Amygdala (tissue), 56 donors: ENCODE measurements at regions not wholly inside any gene's neighbourhood (a gene's known extent, or its start where the extent isn't known, plus 50 kb on each side); places are given as distances from the start of the nearest gene placed in this dataset.
"Not testable (repeated sequence)": the region's sequence is repeated elsewhere in the genome, so short reads cannot be mapped to it uniquely, and the experiment has no call there.

Experiments used
- DNase-seq, 56 donors: peaks; one replicate each; lab custom pipeline; 2025; lab: John Stamatoyannopoulos, UW

GRCh38 chr13:21905486-21905885 is 234.6 kb downstream of the FGF9 start:
- DNase-seq = no peak

DNA sequence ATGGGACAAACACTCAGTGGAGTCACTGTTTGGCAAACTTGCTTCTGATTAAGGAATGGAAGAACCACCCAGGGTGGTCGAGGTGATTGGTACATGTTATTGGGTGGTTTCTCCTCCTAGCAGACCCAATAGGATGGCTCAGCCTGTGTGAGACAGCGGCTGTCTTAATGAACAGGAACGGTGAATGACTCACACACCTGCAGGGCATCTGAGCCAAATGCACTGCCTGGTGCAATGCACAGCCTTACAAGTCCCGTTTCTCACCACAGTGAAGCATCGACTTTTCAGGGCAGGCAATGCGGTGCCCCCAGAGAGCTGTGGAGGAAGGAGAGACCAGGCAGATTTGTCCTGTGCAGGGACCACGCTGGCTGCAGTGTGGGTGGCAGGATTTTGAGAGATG is 238.5 kb downstream of the FGF9 start:
- no peak for DNase-seq

- no peak for DNase-seq
Observed at GRCh38 chr13:21910546-21910945, 239.7 kb downstream of the FGF9 start.

GRCh38 chr13:21911646-21912298 is 240.9 kb downstream of the FGF9 start:
- DNase-seq = no peak

DNA sequence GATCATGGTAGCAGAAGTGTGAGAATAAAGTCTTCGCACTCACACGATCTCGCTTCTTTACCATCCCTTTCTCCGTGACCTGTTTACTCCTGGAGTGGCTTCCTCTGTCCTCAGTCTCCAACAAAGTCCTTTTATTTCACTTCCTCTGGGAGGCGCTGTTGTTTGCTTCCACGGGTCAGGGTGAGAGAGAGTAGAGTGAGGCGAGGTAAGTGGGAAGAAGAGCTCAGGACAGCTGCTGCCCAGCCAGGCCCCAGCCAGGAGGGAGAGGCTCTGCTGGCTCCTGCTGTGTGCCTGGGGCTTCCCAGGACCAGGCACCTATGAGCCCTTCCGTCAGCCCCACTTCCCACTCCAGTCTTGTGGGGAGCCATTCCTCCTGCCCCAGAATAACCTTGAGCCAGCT is 242.1 kb downstream of the FGF9 start:
- no peak for DNase-seq

- DNase-seq = no peak
Observed at GRCh38 chr13:21917086-21918015, 246.5 kb downstream of the FGF9 start.

DNA sequence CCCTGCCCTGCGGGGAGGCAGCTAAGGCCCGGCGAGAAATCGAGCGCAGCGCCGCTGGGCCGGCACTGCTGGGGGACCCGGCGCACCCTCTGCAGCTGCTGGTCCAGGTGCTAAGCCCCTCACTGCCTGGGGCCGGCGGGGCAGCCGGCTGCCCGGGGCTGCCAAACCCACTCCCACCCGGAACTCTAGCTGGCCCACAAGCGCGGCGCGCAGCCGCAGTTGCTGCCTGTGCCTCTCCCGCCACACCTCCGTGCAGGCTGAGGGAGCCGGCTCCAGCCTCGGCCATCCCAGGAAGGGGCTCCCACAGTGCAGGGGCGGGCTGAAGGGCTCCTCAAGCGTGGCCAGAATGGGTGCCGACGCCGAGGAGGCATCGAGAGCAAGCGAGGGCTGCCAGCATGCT is 249.9 kb downstream of the FGF9 start:
- not testable (repeated sequence) for DNase-seq

- no peak for DNase-seq
Observed at GRCh38 chr13:21924958-21925357, 254.1 kb downstream of the FGF9 start.

GRCh38 chr13:21925720-21926119 is 254.8 kb downstream of the FGF9 start:
- no peak for DNase-seq

- no peak for DNase-seq
Observed at GRCh38 chr13:21929400-21929799, 258.5 kb downstream of the FGF9 start.

DNA sequence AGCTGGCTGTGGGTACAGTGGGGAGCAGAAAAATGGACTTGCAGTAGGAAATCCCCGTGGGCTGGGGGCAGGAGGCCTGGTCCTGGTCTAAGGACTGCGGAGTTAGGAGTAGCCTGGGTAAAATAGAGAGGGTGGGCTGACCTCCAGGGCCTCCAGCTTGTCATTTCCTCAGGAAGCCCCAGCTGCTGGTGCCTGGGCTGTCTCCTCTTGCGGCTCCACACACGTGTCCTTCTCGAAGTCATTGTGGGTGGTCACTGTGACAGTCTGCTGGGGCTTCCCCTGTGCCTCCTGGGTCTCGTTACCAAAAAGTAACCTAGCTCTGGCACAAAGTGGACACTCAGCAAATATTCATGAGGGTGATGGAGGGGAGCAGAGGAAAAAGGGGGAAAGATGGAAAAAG is 259.7 kb downstream of the FGF9 start:
- no peak for DNase-seq

DNA sequence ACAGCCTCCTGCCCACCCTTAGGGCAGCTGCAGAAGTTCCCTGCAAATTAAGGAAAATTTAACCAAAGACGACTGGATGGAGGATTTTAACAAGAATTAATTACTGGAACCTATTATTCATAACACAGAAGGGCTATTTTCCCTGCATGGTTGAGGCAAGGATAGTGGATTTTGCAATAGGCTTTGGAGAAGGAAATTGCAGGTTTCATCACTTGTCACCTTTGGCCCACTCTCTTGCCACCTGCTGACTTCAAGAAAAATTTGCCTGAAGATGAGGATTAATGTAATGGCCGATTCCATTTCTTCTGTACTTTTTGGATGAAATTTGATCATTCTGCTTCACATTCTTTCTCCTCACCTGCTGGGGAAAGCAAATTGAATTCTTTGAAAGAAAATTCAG is 261.7 kb downstream of the FGF9 start:
- no peak for DNase-seq

DNA sequence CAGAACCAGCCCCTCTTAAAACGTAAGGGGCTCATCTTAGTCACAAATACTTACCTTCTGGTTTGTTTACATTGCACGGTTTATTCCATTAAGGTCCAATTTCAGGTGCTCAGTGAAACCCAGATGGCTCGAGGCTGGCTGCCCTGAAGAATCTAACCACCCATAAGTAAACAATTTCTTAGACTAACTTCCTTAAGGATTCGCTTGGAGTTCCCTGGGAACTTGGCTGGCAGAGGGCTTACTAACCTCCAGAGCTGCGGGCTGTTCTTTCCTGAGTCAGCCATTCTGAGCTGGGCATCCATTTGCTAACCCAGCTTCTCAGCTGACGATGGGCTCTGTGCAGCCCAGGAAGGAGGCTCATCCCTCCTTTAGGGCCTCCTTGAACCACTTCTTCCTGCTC is 262.1 kb downstream of the FGF9 start:
- DNase-seq = no peak

GRCh38 chr13:21934284-21934683 is 263.4 kb downstream of the FGF9 start:
- no peak for DNase-seq

- no peak for DNase-seq
Observed at GRCh38 chr13:21936674-21937073, 265.8 kb downstream of the FGF9 start.

GRCh38 chr13:21938168-21938567 is 267.3 kb downstream of the FGF9 start:
- DNase-seq = no peak

- DNase-seq = no peak
Observed at GRCh38 chr13:21938636-21939035, 267.8 kb downstream of the FGF9 start.

DNA sequence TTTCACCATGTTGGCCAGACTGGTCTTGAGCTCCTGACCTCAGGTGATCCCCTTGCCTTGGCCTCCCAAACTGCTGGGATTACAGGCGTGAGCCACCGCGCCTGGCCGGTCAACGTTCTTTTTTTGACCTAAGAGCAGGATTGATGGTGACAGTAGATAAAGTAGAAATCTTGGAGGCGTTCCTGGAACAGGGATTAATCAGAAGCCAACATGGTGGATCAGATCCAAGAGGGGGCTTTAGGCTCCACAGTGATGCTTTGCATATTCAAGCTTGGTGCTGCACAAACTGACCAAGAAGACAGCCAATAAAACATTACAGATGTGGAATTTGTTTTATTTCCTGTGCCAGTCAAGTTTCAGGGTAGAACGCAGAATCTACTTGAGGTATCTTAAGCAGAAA is 271.2 kb downstream of the FGF9 start:
- DNase-seq = no peak

- no peak for DNase-seq
Observed at GRCh38 chr13:21944610-21945009, 273.7 kb downstream of the FGF9 start.

DNA sequence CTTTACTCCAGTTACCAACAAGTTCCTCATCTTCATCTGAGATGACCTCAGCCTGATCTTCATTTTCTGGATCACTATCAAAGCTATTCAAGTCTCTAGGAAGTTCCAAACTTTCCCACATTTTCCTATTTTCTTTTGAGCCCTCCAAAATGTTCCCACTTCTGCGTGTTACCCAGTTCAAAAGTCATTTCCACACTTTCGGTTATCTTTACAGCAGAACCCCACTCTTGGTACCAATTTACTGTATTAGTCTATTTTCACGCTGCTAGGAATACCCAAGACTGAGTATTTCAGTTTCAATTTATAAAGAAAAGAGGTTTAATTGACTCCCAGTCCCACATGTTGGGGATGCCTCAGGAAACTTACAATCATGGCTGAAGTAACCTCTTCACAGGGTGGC is 274.3 kb downstream of the FGF9 start:
- no peak for DNase-seq

GRCh38 chr13:21946964-21947363 is 276.1 kb downstream of the FGF9 start:
- no peak for DNase-seq
